ENCODE measurements at regions not wholly inside any gene's neighbourhood (a gene's known extent, or its start where the extent isn't known, plus 50 kb on each side); places are given as distances from the start of the nearest gene placed in this dataset.

DNA sequence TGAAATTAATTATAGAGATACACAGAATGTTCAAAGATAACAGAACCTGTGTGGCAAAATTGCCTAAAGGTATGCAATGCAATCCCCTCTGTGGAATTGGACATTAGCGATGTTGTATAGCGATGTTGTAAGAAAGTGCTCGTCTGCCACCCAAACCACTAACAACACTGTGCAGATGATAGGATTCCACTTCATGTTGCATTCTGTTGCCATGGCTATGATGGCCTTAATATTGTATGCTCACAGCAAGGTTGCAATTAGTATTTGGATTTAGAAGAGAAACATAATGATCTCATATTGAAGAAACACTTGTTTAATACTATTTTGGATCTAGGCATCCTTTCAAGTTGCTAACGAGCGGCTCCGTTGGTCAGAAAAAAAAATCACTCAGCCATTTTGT, 260.3 kb downstream of the BCAT1 start:
- no peak overlapping the region for H2AFZ ChIP-seq (ENCODE audit: low read depth, low read length)
- no peaks in the 10 kb centered on the region for H4K20me1 ChIP-seq (ENCODE audit: insufficient read depth, low read length)
- H3K9ac ChIP-seq (ENCODE audit: low read length), result no peak overlapping the region
- H3K4me3 ChIP-seq (ENCODE audit: low read length), result no peak overlapping the region
- H3K4me1 ChIP-seq (ENCODE audit: low read length), result peaks cover 7% of the 10 kb centered on the region; the same call in 1 of the 2 replicates
- H3K4me2 ChIP-seq (ENCODE audit: low read length), result no peak overlapping the region
- no peaks in the 10 kb centered on the region for H3K79me2 ChIP-seq (ENCODE audit: low read length)
- no peaks in the 10 kb centered on the region for H3K27me3 ChIP-seq (ENCODE audit: low read depth, low read length)
- no peaks in the 10 kb centered on the region for H3K36me3 ChIP-seq (replicated peaks; ENCODE audit: low read depth, low read length)
- no peak overlapping the region for H3K27ac ChIP-seq (ENCODE audit: low read length)
- no peaks in the 10 kb centered on the region for H3K9me3 ChIP-seq (ENCODE audit: insufficient read depth, low read length)
- no peak for TF ChIP-seq EZH2phosphoT487 (IDR thresholded peaks at IDR 0.05; ENCODE audit: low read depth)
- TF ChIP-seq, protein P1, sequence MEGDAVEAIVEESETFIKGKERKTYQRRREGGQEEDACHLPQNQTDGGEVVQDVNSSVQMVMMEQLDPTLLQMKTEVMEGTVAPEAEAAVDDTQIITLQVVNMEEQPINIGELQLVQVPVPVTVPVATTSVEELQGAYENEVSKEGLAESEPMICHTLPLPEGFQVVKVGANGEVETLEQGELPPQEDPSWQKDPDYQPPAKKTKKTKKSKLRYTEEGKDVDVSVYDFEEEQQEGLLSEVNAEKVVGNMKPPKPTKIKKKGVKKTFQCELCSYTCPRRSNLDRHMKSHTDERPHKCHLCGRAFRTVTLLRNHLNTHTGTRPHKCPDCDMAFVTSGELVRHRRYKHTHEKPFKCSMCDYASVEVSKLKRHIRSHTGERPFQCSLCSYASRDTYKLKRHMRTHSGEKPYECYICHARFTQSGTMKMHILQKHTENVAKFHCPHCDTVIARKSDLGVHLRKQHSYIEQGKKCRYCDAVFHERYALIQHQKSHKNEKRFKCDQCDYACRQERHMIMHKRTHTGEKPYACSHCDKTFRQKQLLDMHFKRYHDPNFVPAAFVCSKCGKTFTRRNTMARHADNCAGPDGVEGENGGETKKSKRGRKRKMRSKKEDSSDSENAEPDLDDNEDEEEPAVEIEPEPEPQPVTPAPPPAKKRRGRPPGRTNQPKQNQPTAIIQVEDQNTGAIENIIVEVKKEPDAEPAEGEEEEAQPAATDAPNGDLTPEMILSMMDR (IDR thresholded peaks at IDR 0.05; ENCODE audit: low read depth, low read length), result no peak

DNA sequence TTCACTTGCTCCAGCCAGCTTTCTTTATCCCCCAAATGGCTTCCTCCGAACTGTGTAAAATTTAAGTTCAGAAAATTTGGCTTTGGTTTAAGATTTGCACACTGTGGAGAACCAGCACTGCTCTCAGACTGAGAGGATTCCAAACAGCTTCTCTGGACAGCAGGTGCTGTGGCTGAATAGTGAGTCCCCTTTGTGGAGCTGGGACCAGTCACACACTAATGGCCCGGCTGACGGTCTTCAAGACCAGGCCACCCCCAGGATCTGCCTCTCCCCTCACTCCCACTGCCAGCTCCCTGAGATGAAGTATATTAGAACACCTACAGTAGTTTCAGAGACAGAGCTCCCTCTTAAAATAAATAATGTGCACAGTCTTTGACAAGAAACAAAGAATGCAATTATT, 267.3 kb downstream of the BCAT1 start:
- Histone ChIP-seq H4K20me1 (ENCODE audit: insufficient read depth, low read length) (no peaks in the 10 kb centered on the region), H3K9ac (ENCODE audit: low read length) (no peak overlapping the region), H2AFZ (ENCODE audit: low read depth, low read length) (no peak overlapping the region), H3K9me3 (ENCODE audit: insufficient read depth, low read length) (no peaks in the 10 kb centered on the region), H3K27me3 (ENCODE audit: low read depth, low read length) (no peaks in the 10 kb centered on the region), H3K4me3 (ENCODE audit: low read length) (no peak overlapping the region), H3K79me2 (ENCODE audit: low read length) (no peaks in the 10 kb centered on the region), H3K4me1 (ENCODE audit: low read length) (no peaks in the 10 kb centered on the region), H3K27ac (ENCODE audit: low read length) (no peak overlapping the region), H3K4me2 (ENCODE audit: low read length) (no peak overlapping the region), H3K36me3 (replicated peaks; ENCODE audit: low read depth, low read length) (no peaks in the 10 kb centered on the region)
- TF ChIP-seq, protein P1 (IDR thresholded peaks at IDR 0.05; ENCODE audit: low read depth, low read length), result no peak
- no peak for TF ChIP-seq EZH2phosphoT487 (IDR thresholded peaks at IDR 0.05; ENCODE audit: low read depth)

DNA sequence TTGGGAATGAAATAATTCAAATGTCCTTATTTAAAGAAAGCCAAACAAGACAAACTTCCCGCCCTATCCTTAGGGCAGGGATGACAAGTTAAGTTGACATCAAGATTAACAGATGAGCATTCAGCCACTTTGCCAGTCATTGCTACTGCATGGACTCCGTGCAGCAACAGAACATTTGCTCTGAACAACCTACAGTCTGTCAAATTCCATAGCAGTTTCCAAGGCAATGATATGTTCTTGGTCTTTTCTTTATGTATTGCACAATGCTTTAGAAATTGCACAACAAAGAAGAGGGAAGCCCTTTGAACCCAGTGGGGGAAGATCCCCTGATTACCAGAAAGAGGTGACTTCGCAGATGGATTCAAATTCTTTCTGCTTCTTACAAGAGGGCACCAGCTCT, 269.8 kb downstream of the BCAT1 start:
- Histone ChIP-seq H3K4me1 (ENCODE audit: low read length) (no peaks in the 10 kb centered on the region), H3K36me3 (replicated peaks; ENCODE audit: low read depth, low read length) (no peaks in the 10 kb centered on the region), H3K27me3 (ENCODE audit: low read depth, low read length) (no peaks in the 10 kb centered on the region), H3K4me2 (ENCODE audit: low read length) (no peak overlapping the region), H3K9me3 (ENCODE audit: insufficient read depth, low read length) (no peaks in the 10 kb centered on the region), H4K20me1 (ENCODE audit: insufficient read depth, low read length) (no peaks in the 10 kb centered on the region), H3K9ac (ENCODE audit: low read length) (no peak overlapping the region), H3K79me2 (ENCODE audit: low read length) (no peaks in the 10 kb centered on the region), H3K27ac (ENCODE audit: low read length) (no peak overlapping the region), H3K4me3 (ENCODE audit: low read length) (no peak overlapping the region), H2AFZ (ENCODE audit: low read depth, low read length) (no peak overlapping the region)
- no peak for TF ChIP-seq EZH2phosphoT487 (IDR thresholded peaks at IDR 0.05; ENCODE audit: low read depth)
- TF ChIP-seq, protein P1 (IDR thresholded peaks at IDR 0.05; ENCODE audit: low read depth, low read length), result no peak

DNA sequence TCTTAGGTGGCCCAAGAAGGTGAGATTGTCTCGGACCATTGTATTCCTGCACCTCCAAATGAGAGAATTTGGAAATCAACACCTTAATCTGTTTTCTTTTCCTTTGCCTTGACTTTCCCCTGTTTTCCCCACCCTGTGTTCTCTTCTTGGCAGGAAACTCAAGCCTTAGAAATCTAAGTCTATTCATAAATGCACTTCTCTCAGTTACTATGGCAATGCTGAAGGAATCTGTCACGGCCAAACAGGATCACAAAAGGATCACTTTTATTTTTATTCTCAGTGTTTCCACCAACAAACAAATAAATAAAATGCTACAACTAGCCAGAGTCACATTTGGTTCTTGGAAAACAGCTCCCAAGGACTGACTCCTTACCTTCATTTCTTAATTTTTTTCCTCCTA, 270.5 kb downstream of the BCAT1 start:
- TF ChIP-seq, protein P1 (IDR thresholded peaks at IDR 0.05; ENCODE audit: low read depth, low read length), result no peak
- no peak for TF ChIP-seq EZH2phosphoT487 (IDR thresholded peaks at IDR 0.05; ENCODE audit: low read depth)

More for the DNA sequence above, 270.5 kb downstream of the BCAT1 start:
- H3K36me3 ChIP-seq (replicated peaks; ENCODE audit: low read depth, low read length), result no peaks in the 10 kb centered on the region
- H3K79me2 ChIP-seq (ENCODE audit: low read length), result no peaks in the 10 kb centered on the region
- no peak overlapping the region for H2AFZ ChIP-seq (ENCODE audit: low read depth, low read length)
- no peak overlapping the region for H3K4me2 ChIP-seq (ENCODE audit: low read length)
- H3K9me3 ChIP-seq (ENCODE audit: insufficient read depth, low read length), result no peaks in the 10 kb centered on the region
- no peak overlapping the region for H3K9ac ChIP-seq (ENCODE audit: low read length)
- no peak overlapping the region for H3K4me3 ChIP-seq (ENCODE audit: low read length)
- no peak overlapping the region for H3K27ac ChIP-seq (ENCODE audit: low read length)
- no peaks in the 10 kb centered on the region for H3K27me3 ChIP-seq (ENCODE audit: low read depth, low read length)
- no peaks in the 10 kb centered on the region for H4K20me1 ChIP-seq (ENCODE audit: insufficient read depth, low read length)
- H3K4me1 ChIP-seq (ENCODE audit: low read length), result no peaks in the 10 kb centered on the region

All from OCI-LY3 (cell line).